ENCODE measurements at regions not wholly inside any gene's neighbourhood (a gene's known extent, or its start where the extent isn't known, plus 50 kb on each side); places are given as distances from the start of the nearest gene placed in this dataset.
A peak's percentile ranks its signal among the peaks of the same experiment; 100 is the strongest.

- Histone ChIP-seq H3K4me1 (ENCODE audit: control insufficient read depth, extremely low read depth, insufficient read depth, low read length) (peaks cover 22% of the 10 kb centered on the region), H3K9me1 (replicated peaks; ENCODE audit: control insufficient read depth, extremely low read depth, insufficient read depth, low read length) (no peaks in the 10 kb centered on the region), H3K27ac (ENCODE audit: insufficient read depth, low read depth, low read length) (peak overlapping the region; percentile 58), H3K27me3 (ENCODE audit: control insufficient read depth in 2 of 2, insufficient read depth in 2 of 2, low read length in 2 of 2) (no peaks in the 10 kb centered on the region), H3K36me3 (ENCODE audit: control insufficient read depth in 2 of 2, extremely low read depth in 1 of 2, insufficient read depth in 2 of 2, low read length in 2 of 2) (no peaks in the 10 kb centered on the region), H3K4me3 (replicated peaks in 1 of 3; ENCODE audit: insufficient read depth in 1 of 3, low read depth in 1 of 3, low read length in 3 of 3) (peak overlapping the region in 1 of 3 experiments; percentile 6), H3K79me2 (ENCODE audit: control insufficient read depth, insufficient read depth, low read length) (no peaks in the 10 kb centered on the region), H3K4me2 (ENCODE audit: insufficient read depth, low read length) (peak overlapping the region; percentile 71), H4K20me1 (replicated peaks; ENCODE audit: control insufficient read depth, extremely low read depth, insufficient read depth, low read length) (no peaks in the 10 kb centered on the region), H3K9me3 (replicated peaks; ENCODE audit: control insufficient read depth, insufficient read depth, low read length) (no peaks in the 10 kb centered on the region), H2AFZ (ENCODE audit: low read depth, low read length) (peak overlapping the region; percentile 97), H3K9ac (replicated peaks; ENCODE audit: extremely low read depth, insufficient read depth, low read length) (no peak overlapping the region)
- BruUV-seq (replicated peaks): no TSS peak
- ChIA-PET POLR2A (no interaction called here), CTCF (interaction anchor here (0.7 to 1.6 kb wide), 3 partner anchors 15 to 166 kb away, joined by 3 read pairs; no protein-coding TSS in a partner anchor)
- TF ChIP-seq JUN (IDR thresholded peaks at IDR 0.05; ENCODE audit: borderline replicate concordance, insufficient read depth, insufficient read length, low read depth) (peak; percentile 17), CTCF (IDR thresholded peaks at IDR 0.05; ENCODE audit: extremely low read depth in 1 of 2, insufficient read depth in 1 of 2, low read depth in 1 of 2, low read length in 2 of 2) (no peak), POLR2AphosphoS5 (IDR thresholded peaks at IDR 0.05; ENCODE audit: insufficient read depth, low read depth, low read length) (peak; percentile 27)
- FAIRE-seq (peak; percentile 79), DNase-seq (ENCODE audit: low read depth, low spot score) (peak; percentile 70)
- dilution Hi-C loops (cut with MboI; ENCODE audit: extremely low pct_ligation_motif_present, low sequenced_read_pairs) (no loop called here), intact Hi-C loops (cut with micrococcal nuclease) (loop anchor here (1.0 kb wide), 4 partner anchors 19 to 47 kb away; no protein-coding TSS in a partner anchor)
Measured at GRCh38 chr2:64812285-64812684, 158.6 kb upstream of the SERTAD2 start.

- no peaks in the 10 kb centered on the region for H4K20me1 ChIP-seq (replicated peaks; ENCODE audit: control insufficient read depth, extremely low read depth, insufficient read depth, low read length)
- DNase-seq (ENCODE audit: low read depth, low spot score) (no peak), FAIRE-seq (no peak)
- H3K4me3 ChIP-seq (replicated peaks in 1 of 3; ENCODE audit: insufficient read depth in 1 of 3, low read depth in 1 of 3, low read length in 3 of 3): no peak overlapping the region
- intact Hi-C loops (cut with micrococcal nuclease): no loop called here
- no peaks in the 10 kb centered on the region for H3K79me2 ChIP-seq (ENCODE audit: control insufficient read depth, insufficient read depth, low read length)
- no peaks in the 10 kb centered on the region for H3K36me3 ChIP-seq (ENCODE audit: control insufficient read depth in 2 of 2, extremely low read depth in 1 of 2, insufficient read depth in 2 of 2, low read length in 2 of 2)
- peaks cover 15% of the 10 kb centered on the region for H3K4me1 ChIP-seq (ENCODE audit: control insufficient read depth, extremely low read depth, insufficient read depth, low read length)
- H3K9me3 ChIP-seq (replicated peaks; ENCODE audit: control insufficient read depth, insufficient read depth, low read length): no peaks in the 10 kb centered on the region
- H3K27me3 ChIP-seq (ENCODE audit: control insufficient read depth in 2 of 2, insufficient read depth in 2 of 2, low read length in 2 of 2): no peaks in the 10 kb centered on the region
- POLR2A ChIA-PET: no interaction called here
- no peak overlapping the region for H3K27ac ChIP-seq (ENCODE audit: insufficient read depth, low read depth, low read length)
- no peak overlapping the region for H2AFZ ChIP-seq (ENCODE audit: low read depth, low read length)
- dilution Hi-C loops (cut with MboI; ENCODE audit: extremely low pct_ligation_motif_present, low sequenced_read_pairs): no loop called here
- TF ChIP-seq JUN (IDR thresholded peaks at IDR 0.05; ENCODE audit: borderline replicate concordance, insufficient read depth, insufficient read length, low read depth): no peak
- no peak for TF ChIP-seq GATA2 (IDR thresholded peaks at IDR 0.05; ENCODE audit: insufficient read depth, insufficient read length, low read depth, low read length)
- no peak for TF ChIP-seq MAX (IDR thresholded peaks at IDR 0.05; ENCODE audit: insufficient read depth, insufficient read length)
- TF ChIP-seq POLR2AphosphoS5 (IDR thresholded peaks at IDR 0.05; ENCODE audit: insufficient read depth, low read depth, low read length): no peak
- no peak for TF ChIP-seq POLR2A (IDR thresholded peaks at IDR 0.05; ENCODE audit: low read depth, low read length)
- no peak for TF ChIP-seq CTCF (IDR thresholded peaks at IDR 0.05; ENCODE audit: extremely low read depth in 1 of 2, insufficient read depth in 1 of 2, low read depth in 1 of 2, low read length in 2 of 2)
- no peak for TF ChIP-seq FOS (IDR thresholded peaks at IDR 0.05; ENCODE audit: borderline replicate concordance, insufficient read depth, low read length)
- no peak for TF ChIP-seq EZH2 (IDR thresholded peaks at IDR 0.05; ENCODE audit: borderline replicate concordance, low read depth, low read length, severe bottlenecking)
- no peak for TF ChIP-seq MYC (IDR thresholded peaks at IDR 0.05; ENCODE audit: low read depth, low read length)
- no peak overlapping the region for H3K9ac ChIP-seq (replicated peaks; ENCODE audit: extremely low read depth, insufficient read depth, low read length)
- BruUV-seq (replicated peaks): no TSS peak
- CTCF ChIA-PET: interaction anchor here (1.1 kb wide), 1 partner anchor 10 kb away, joined by 3 read pairs; no protein-coding TSS in a partner anchor
- H3K4me2 ChIP-seq (ENCODE audit: insufficient read depth, low read length): no peak overlapping the region
- no peaks in the 10 kb centered on the region for H3K9me1 ChIP-seq (replicated peaks; ENCODE audit: control insufficient read depth, extremely low read depth, insufficient read depth, low read length)
Measured at GRCh38 chr2:64814007-64814406, 160.3 kb upstream of the SERTAD2 start.

Data from endothelial cell of umbilical vein (primary cell).